ENCODE measurements at regions not wholly inside any gene's neighbourhood (a gene's known extent, or its start where the extent isn't known, plus 50 kb on each side); places are given as distances from the start of the nearest gene placed in this dataset.
A peak's percentile ranks its signal among the peaks of the same experiment; 100 is the strongest.

- 100% methylated on average over 1 of the region's 5 CpGs for WGBS (ENCODE audit: insufficient coverage)
- H3K4me1 ChIP-seq (ENCODE audit: control insufficient read depth, insufficient read depth, low read length), result no peaks in the 10 kb centered on the region
These were observed 1056.3 kb upstream of the EEF2KMT start for GRCh38 chr16:6153901-6154300.

DNA sequence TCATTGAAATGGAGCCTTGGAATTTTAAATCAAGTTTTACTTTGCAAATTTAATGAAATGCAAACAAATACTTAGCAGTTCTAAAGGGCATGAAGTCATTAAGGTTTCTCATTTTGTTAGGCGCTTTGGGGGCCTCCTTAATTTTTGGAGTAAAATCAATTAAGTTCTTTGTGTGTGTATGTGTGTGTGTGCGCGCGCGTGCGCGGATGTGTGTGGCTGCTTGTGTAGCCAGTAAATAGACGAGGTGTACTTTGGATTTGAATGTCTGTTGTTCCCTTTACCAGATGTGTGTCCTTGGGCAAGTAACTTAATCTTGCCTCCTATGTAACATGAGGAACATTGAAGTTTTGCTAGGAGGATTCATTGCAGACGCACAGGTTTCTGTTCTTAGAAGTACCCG, 1051.4 kb upstream of the EEF2KMT start:
- 84% methylated on average over 8 of the region's 10 CpGs for WGBS (ENCODE audit: insufficient coverage)

More at GRCh38 chr16:6153901-6154300, 1056.3 kb upstream of the EEF2KMT start:
- Histone ChIP-seq H3K4me3 (ENCODE audit: low read depth, low read length) (no peak overlapping the region), H3K9me3 (ENCODE audit: control insufficient read depth, insufficient read depth, low read length) (no peaks in the 10 kb centered on the region), H3K27ac (ENCODE audit: low read depth, low read length) (no peak overlapping the region), H3K27me3 (ENCODE audit: control insufficient read depth, insufficient read depth, low read length) (no peaks in the 10 kb centered on the region), H3K36me3 (ENCODE audit: control insufficient read depth, insufficient read depth, low read length) (no peaks in the 10 kb centered on the region)
- DNase-seq (ENCODE audit: low read depth in 4 of 6, low spot score in 6 of 6), result no peak

GRCh38 chr16:6148361-6148760, 1050.8 kb upstream of the EEF2KMT start:
- DNase-seq (ENCODE audit: low read depth in 4 of 6, low spot score in 6 of 6), result no peak
- Histone ChIP-seq H3K36me3 (ENCODE audit: control insufficient read depth, insufficient read depth, low read length) (no peaks in the 10 kb centered on the region), H3K4me1 (ENCODE audit: control insufficient read depth, insufficient read depth, low read length) (no peaks in the 10 kb centered on the region), H3K27me3 (ENCODE audit: control insufficient read depth, insufficient read depth, low read length) (no peaks in the 10 kb centered on the region), H3K27ac (ENCODE audit: low read depth, low read length) (no peak overlapping the region), H3K4me3 (ENCODE audit: low read depth, low read length) (no peak overlapping the region), H3K9me3 (ENCODE audit: control insufficient read depth, insufficient read depth, low read length) (no peaks in the 10 kb centered on the region)
- no CpG with 5 or more reads among the region's 2 CpGs for WGBS (ENCODE audit: insufficient coverage)

More for the DNA sequence above, 1051.4 kb upstream of the EEF2KMT start:
- Histone ChIP-seq H3K36me3 (ENCODE audit: control insufficient read depth, insufficient read depth, low read length) (no peaks in the 10 kb centered on the region), H3K9me3 (ENCODE audit: control insufficient read depth, insufficient read depth, low read length) (no peaks in the 10 kb centered on the region), H3K27me3 (ENCODE audit: control insufficient read depth, insufficient read depth, low read length) (no peaks in the 10 kb centered on the region), H3K4me3 (ENCODE audit: low read depth, low read length) (no peak overlapping the region), H3K27ac (ENCODE audit: low read depth, low read length) (no peak overlapping the region), H3K4me1 (ENCODE audit: control insufficient read depth, insufficient read depth, low read length) (no peaks in the 10 kb centered on the region)
- peak in 1 of 6 donors; percentile 42 for DNase-seq (ENCODE audit: low read depth in 4 of 6, low spot score in 6 of 6)

GRCh38 chr16:6146874-6147425, 1049.4 kb upstream of the EEF2KMT start:
- 80% methylated on average over 5 of the region's 9 CpGs for WGBS (ENCODE audit: insufficient coverage)
- H3K27me3 ChIP-seq (ENCODE audit: control insufficient read depth, insufficient read depth, low read length), result no peaks in the 10 kb centered on the region
- DNase-seq (ENCODE audit: low read depth in 4 of 6, low spot score in 6 of 6), result no peak
- no peaks in the 10 kb centered on the region for H3K36me3 ChIP-seq (ENCODE audit: control insufficient read depth, insufficient read depth, low read length)
- no peaks in the 10 kb centered on the region for H3K4me1 ChIP-seq (ENCODE audit: control insufficient read depth, insufficient read depth, low read length)
- H3K4me3 ChIP-seq (ENCODE audit: low read depth, low read length), result no peak overlapping the region
- H3K27ac ChIP-seq (ENCODE audit: low read depth, low read length), result no peak overlapping the region
- H3K9me3 ChIP-seq (ENCODE audit: control insufficient read depth, insufficient read depth, low read length), result no peaks in the 10 kb centered on the region

GRCh38 chr16:6146356-6146755, 1048.8 kb upstream of the EEF2KMT start:
- Histone ChIP-seq H3K27ac (ENCODE audit: low read depth, low read length) (no peak overlapping the region), H3K36me3 (ENCODE audit: control insufficient read depth, insufficient read depth, low read length) (no peaks in the 10 kb centered on the region), H3K4me3 (ENCODE audit: low read depth, low read length) (no peak overlapping the region), H3K4me1 (ENCODE audit: control insufficient read depth, insufficient read depth, low read length) (no peaks in the 10 kb centered on the region), H3K9me3 (ENCODE audit: control insufficient read depth, insufficient read depth, low read length) (no peaks in the 10 kb centered on the region), H3K27me3 (ENCODE audit: control insufficient read depth, insufficient read depth, low read length) (no peaks in the 10 kb centered on the region)
- no peak for DNase-seq (ENCODE audit: low read depth in 4 of 6, low spot score in 6 of 6)
- WGBS (ENCODE audit: insufficient coverage), result no CpG with 5 or more reads among the region's 2 CpGs

- Histone ChIP-seq H3K27ac (ENCODE audit: low read depth, low read length) (no peak overlapping the region), H3K27me3 (ENCODE audit: control insufficient read depth, insufficient read depth, low read length) (no peaks in the 10 kb centered on the region), H3K9me3 (ENCODE audit: control insufficient read depth, insufficient read depth, low read length) (no peaks in the 10 kb centered on the region), H3K4me1 (ENCODE audit: control insufficient read depth, insufficient read depth, low read length) (no peaks in the 10 kb centered on the region), H3K36me3 (ENCODE audit: control insufficient read depth, insufficient read depth, low read length) (no peaks in the 10 kb centered on the region), H3K4me3 (ENCODE audit: low read depth, low read length) (no peak overlapping the region)
- no peak for DNase-seq (ENCODE audit: low read depth in 4 of 6, low spot score in 6 of 6)
- 90% methylated on average over 4 of the region's 4 CpGs for WGBS (ENCODE audit: insufficient coverage)
These were observed 1046.9 kb upstream of the EEF2KMT start for GRCh38 chr16:6144463-6144862.

DNA sequence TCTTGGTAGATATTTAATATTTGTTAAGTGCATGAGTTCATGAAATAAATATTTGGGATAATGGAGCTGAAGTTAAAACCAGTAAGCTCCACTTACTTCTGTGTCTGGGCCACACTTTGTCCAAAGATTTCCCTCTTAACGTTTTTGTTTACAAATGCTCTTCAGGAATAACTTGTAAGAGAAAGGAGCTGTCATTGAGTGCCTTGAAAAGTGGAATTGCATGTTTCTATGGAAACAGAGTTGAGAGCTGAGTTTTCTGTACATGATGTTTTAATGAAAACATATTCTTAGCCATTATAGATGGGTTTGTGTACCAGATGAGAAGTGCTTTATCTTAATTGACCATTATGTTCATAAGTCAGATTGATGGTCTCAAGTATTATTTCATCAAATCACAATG, 1045.4 kb upstream of the EEF2KMT start:
- H3K36me3 ChIP-seq (ENCODE audit: control insufficient read depth, insufficient read depth, low read length), result no peaks in the 10 kb centered on the region
- H3K4me1 ChIP-seq (ENCODE audit: control insufficient read depth, insufficient read depth, low read length), result no peaks in the 10 kb centered on the region
- H3K9me3 ChIP-seq (ENCODE audit: control insufficient read depth, insufficient read depth, low read length), result no peaks in the 10 kb centered on the region
- no peak overlapping the region for H3K27ac ChIP-seq (ENCODE audit: low read depth, low read length)
- H3K27me3 ChIP-seq (ENCODE audit: control insufficient read depth, insufficient read depth, low read length), result no peaks in the 10 kb centered on the region
- no peak overlapping the region for H3K4me3 ChIP-seq (ENCODE audit: low read depth, low read length)
- peak in 1 of 6 donors; percentile 44 for DNase-seq (ENCODE audit: low read depth in 4 of 6, low spot score in 6 of 6)
- no CpG with 5 or more reads among the region's 1 CpG for WGBS (ENCODE audit: insufficient coverage)

DNA sequence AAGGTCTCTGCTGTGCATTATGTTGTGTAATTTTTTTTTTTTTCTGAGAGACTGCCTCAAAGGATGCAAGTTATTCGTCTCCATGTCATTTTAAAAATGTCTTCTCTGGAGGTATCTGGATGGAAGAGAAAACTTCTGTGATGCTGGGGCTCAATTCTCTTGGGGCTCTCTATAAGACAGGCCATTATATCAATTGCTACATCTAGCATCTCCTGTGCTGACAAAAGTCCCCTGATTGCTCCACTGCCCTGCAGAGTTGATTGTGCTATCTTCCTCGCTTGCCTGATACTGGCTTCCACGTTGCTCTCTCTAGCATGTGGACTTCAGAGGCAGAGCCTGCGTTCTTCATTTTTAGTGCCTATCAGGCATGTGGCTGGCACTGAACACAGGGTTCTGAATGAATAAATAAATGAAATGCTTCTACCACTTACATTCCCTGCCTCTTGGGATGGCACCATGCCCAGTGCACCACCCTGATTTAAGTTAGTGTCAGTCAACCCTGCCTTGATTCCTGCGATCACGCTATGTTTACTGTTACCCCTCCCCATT, 1035.5 kb upstream of the EEF2KMT start:
- H3K27ac ChIP-seq (ENCODE audit: low read depth, low read length), result no peak overlapping the region
- H3K4me1 ChIP-seq (ENCODE audit: control insufficient read depth, insufficient read depth, low read length), result no peaks in the 10 kb centered on the region
- no peaks in the 10 kb centered on the region for H3K9me3 ChIP-seq (ENCODE audit: control insufficient read depth, insufficient read depth, low read length)
- no peaks in the 10 kb centered on the region for H3K27me3 ChIP-seq (ENCODE audit: control insufficient read depth, insufficient read depth, low read length)
- 48% methylated on average over 4 of the region's 6 CpGs for WGBS (ENCODE audit: insufficient coverage)
- no peaks in the 10 kb centered on the region for H3K36me3 ChIP-seq (ENCODE audit: control insufficient read depth, insufficient read depth, low read length)
- DNase-seq (ENCODE audit: low read depth in 4 of 6, low spot score in 6 of 6), result peak in 1 of 6 donors; percentile 57
- no peak overlapping the region for H3K4me3 ChIP-seq (ENCODE audit: low read depth, low read length)

- Histone ChIP-seq H3K4me1 (ENCODE audit: control insufficient read depth, insufficient read depth, low read length) (no peaks in the 10 kb centered on the region), H3K27ac (ENCODE audit: low read depth, low read length) (no peak overlapping the region), H3K4me3 (ENCODE audit: low read depth, low read length) (no peak overlapping the region), H3K36me3 (ENCODE audit: control insufficient read depth, insufficient read depth, low read length) (no peaks in the 10 kb centered on the region), H3K9me3 (ENCODE audit: control insufficient read depth, insufficient read depth, low read length) (no peaks in the 10 kb centered on the region), H3K27me3 (ENCODE audit: control insufficient read depth, insufficient read depth, low read length) (no peaks in the 10 kb centered on the region)
- DNase-seq (ENCODE audit: low read depth in 4 of 6, low spot score in 6 of 6), result peak in 1 of 6 donors; percentile 45
- 80% methylated on average over 1 of the region's 6 CpGs for WGBS (ENCODE audit: insufficient coverage)
These were observed 1034.5 kb upstream of the EEF2KMT start for GRCh38 chr16:6132121-6132520.

DNA sequence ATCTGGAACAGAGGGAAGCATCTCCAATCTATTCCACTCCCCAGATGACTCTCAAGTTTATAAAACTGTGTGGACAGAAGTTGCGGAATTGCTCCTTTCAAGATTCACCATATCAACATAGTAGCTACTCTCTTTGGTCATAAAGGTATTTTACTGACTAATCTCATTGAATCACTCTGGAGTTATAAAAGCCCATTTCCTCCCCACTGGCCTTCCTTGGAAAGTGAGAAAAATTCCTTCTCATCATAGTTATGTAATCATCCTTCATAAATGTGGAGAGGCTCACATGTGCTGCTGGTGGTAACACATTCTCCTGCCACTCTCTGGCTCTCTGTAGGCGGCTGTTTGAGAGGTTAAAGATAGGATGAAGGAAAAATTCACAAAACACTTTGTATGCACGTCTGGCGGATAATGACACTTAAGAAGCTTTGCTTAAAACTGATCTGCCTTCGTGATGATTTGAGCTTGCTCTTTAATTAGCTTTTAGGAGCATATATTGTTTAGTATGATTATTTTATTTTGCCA, 1034.0 kb upstream of the EEF2KMT start:
- Histone ChIP-seq H3K4me3 (ENCODE audit: low read depth, low read length) (no peak overlapping the region), H3K36me3 (ENCODE audit: control insufficient read depth, insufficient read depth, low read length) (no peaks in the 10 kb centered on the region), H3K4me1 (ENCODE audit: control insufficient read depth, insufficient read depth, low read length) (no peaks in the 10 kb centered on the region), H3K27ac (ENCODE audit: low read depth, low read length) (no peak overlapping the region), H3K27me3 (ENCODE audit: control insufficient read depth, insufficient read depth, low read length) (no peaks in the 10 kb centered on the region), H3K9me3 (ENCODE audit: control insufficient read depth, insufficient read depth, low read length) (no peaks in the 10 kb centered on the region)
- WGBS (ENCODE audit: insufficient coverage), result no CpG with 5 or more reads among the region's 5 CpGs
- DNase-seq (ENCODE audit: low read depth in 4 of 6, low spot score in 6 of 6), result peak in 1 of 6 donors; percentile 21
